ENCODE measurements at regions not wholly inside any gene's neighbourhood (a gene's known extent, or its start where the extent isn't known, plus 50 kb on each side); places are given as distances from the start of the nearest gene placed in this dataset.

DNA sequence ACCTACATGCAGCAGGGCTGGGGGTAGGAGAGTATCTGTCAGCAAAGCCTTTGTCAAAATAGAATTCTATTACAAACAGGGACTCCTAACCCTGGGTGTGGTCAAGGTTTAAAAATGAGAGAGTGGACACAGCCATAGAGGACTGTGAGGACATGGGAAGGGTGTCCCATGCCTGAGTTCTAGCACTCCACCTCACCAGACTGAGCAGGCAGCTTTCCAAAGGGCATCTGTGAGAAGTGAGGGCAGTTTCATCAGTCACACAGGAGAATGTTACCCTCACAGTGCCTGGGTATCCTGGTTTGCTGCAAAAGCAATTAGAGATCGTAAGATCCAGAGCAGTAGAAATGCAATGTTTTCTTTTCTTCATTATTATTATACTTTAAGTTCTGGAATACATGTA lies 174.9 kb upstream of the UBL3 start:
- Histone ChIP-seq H3K36me3 (replicated peaks; ENCODE audit: low read depth, low read length) (no peaks in the 10 kb centered on the region), H3K4me3 (ENCODE audit: low read length) (no peak overlapping the region), H3K9me3 (ENCODE audit: insufficient read depth, low read length) (no peaks in the 10 kb centered on the region), H4K20me1 (ENCODE audit: insufficient read depth, low read length) (no peaks in the 10 kb centered on the region), H3K4me1 (ENCODE audit: low read length) (peaks cover 23% of the 10 kb centered on the region), H3K79me2 (ENCODE audit: low read length) (no peaks in the 10 kb centered on the region), H3K9ac (ENCODE audit: low read length) (no peak overlapping the region), H3K27me3 (ENCODE audit: low read depth, low read length) (no peaks in the 10 kb centered on the region), H2AFZ (ENCODE audit: low read depth, low read length) (no peak overlapping the region), H3K27ac (ENCODE audit: low read length) (no peak overlapping the region), H3K4me2 (ENCODE audit: low read length) (no peak overlapping the region)
- TF ChIP-seq, protein P1, sequence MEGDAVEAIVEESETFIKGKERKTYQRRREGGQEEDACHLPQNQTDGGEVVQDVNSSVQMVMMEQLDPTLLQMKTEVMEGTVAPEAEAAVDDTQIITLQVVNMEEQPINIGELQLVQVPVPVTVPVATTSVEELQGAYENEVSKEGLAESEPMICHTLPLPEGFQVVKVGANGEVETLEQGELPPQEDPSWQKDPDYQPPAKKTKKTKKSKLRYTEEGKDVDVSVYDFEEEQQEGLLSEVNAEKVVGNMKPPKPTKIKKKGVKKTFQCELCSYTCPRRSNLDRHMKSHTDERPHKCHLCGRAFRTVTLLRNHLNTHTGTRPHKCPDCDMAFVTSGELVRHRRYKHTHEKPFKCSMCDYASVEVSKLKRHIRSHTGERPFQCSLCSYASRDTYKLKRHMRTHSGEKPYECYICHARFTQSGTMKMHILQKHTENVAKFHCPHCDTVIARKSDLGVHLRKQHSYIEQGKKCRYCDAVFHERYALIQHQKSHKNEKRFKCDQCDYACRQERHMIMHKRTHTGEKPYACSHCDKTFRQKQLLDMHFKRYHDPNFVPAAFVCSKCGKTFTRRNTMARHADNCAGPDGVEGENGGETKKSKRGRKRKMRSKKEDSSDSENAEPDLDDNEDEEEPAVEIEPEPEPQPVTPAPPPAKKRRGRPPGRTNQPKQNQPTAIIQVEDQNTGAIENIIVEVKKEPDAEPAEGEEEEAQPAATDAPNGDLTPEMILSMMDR (IDR thresholded peaks at IDR 0.05; ENCODE audit: low read depth, low read length): no peak
- TF ChIP-seq EZH2phosphoT487 (IDR thresholded peaks at IDR 0.05; ENCODE audit: low read depth): no peak

DNA sequence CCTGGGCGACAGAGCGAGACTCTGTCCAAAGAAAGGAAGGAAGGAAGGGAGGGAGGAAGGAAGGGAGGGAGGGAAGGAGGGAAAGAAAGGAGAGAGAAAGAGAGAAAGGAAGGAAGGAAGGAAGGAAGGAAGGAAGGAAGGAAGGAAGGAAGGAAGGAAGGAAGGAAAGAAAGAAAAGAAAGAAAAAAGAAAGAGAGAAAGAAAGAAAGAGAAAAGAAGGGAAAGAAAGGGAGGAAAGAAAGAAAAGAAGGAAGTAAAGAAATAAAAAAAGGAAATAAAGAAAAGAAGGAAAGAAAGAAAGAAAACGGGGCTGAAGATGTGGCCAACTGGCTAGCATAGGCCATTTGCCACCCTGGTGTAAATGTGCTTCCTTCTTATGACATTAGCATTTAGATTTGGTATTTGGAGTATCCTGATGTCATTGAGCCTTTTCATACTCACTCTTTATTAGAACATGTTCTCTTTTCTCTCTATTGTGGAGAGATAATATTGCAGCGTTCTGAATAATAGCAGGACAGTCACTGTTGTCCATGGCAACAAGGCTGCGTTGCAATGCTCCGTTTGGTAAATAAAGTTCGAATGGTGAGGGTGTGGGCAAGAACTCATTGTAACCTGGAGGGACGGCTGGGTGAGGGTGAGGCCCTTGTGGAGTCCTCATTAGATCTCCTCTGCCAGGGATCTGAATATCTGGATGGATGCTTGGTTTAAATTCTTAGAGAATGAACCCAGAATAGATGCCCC lies 173.9 kb upstream of the UBL3 start:
- Histone ChIP-seq H3K36me3 (replicated peaks; ENCODE audit: low read depth, low read length) (no peaks in the 10 kb centered on the region), H3K79me2 (ENCODE audit: low read length) (no peaks in the 10 kb centered on the region), H3K9me3 (ENCODE audit: insufficient read depth, low read length) (no peaks in the 10 kb centered on the region), H3K27me3 (ENCODE audit: low read depth, low read length) (peaks cover 6% of the 10 kb centered on the region; the same call in 1 of the 2 replicates), H3K9ac (ENCODE audit: low read length) (no peak overlapping the region), H3K27ac (ENCODE audit: low read length) (no peak overlapping the region), H3K4me1 (ENCODE audit: low read length) (peaks cover 23% of the 10 kb centered on the region), H2AFZ (ENCODE audit: low read depth, low read length) (no peak overlapping the region), H4K20me1 (ENCODE audit: insufficient read depth, low read length) (no peaks in the 10 kb centered on the region), H3K4me2 (ENCODE audit: low read length) (no peak overlapping the region), H3K4me3 (ENCODE audit: low read length) (no peak overlapping the region)
- TF ChIP-seq, protein P1 (IDR thresholded peaks at IDR 0.05; ENCODE audit: low read depth, low read length): no peak
- TF ChIP-seq EZH2phosphoT487 (IDR thresholded peaks at IDR 0.05; ENCODE audit: low read depth): no peak

GRCh38 chr13:30023196-30023895 lies 172.9 kb upstream of the UBL3 start:
- Histone ChIP-seq H2AFZ (ENCODE audit: low read depth, low read length) (no peak overlapping the region), H3K27ac (ENCODE audit: low read length) (no peak overlapping the region), H3K4me2 (ENCODE audit: low read length) (no peak overlapping the region), H3K9ac (ENCODE audit: low read length) (no peak overlapping the region), H3K9me3 (ENCODE audit: insufficient read depth, low read length) (no peaks in the 10 kb centered on the region), H3K79me2 (ENCODE audit: low read length) (no peaks in the 10 kb centered on the region), H4K20me1 (ENCODE audit: insufficient read depth, low read length) (no peaks in the 10 kb centered on the region), H3K27me3 (ENCODE audit: low read depth, low read length) (peaks cover 6% of the 10 kb centered on the region; the same call in 1 of the 2 replicates), H3K4me1 (ENCODE audit: low read length) (peaks cover 23% of the 10 kb centered on the region), H3K4me3 (ENCODE audit: low read length) (no peak overlapping the region), H3K36me3 (replicated peaks; ENCODE audit: low read depth, low read length) (no peaks in the 10 kb centered on the region)
- TF ChIP-seq, protein P1 (IDR thresholded peaks at IDR 0.05; ENCODE audit: low read depth, low read length): no peak
- no peak for TF ChIP-seq EZH2phosphoT487 (IDR thresholded peaks at IDR 0.05; ENCODE audit: low read depth)

GRCh38 chr13:30022796-30023195 lies 172.4 kb upstream of the UBL3 start:
- no peak overlapping the region for H3K27ac ChIP-seq (ENCODE audit: low read length)
- no peak overlapping the region for H3K9ac ChIP-seq (ENCODE audit: low read length)
- H3K4me2 ChIP-seq (ENCODE audit: low read length): no peak overlapping the region
- peaks cover 6% of the 10 kb centered on the region; the same call in 1 of the 2 replicates for H3K27me3 ChIP-seq (ENCODE audit: low read depth, low read length)
- no peaks in the 10 kb centered on the region for H3K79me2 ChIP-seq (ENCODE audit: low read length)
- no peaks in the 10 kb centered on the region for H3K36me3 ChIP-seq (replicated peaks; ENCODE audit: low read depth, low read length)
- H4K20me1 ChIP-seq (ENCODE audit: insufficient read depth, low read length): no peaks in the 10 kb centered on the region
- H3K4me3 ChIP-seq (ENCODE audit: low read length): no peak overlapping the region
- H2AFZ ChIP-seq (ENCODE audit: low read depth, low read length): no peak overlapping the region
- no peaks in the 10 kb centered on the region for H3K9me3 ChIP-seq (ENCODE audit: insufficient read depth, low read length)
- TF ChIP-seq, protein P1 (IDR thresholded peaks at IDR 0.05; ENCODE audit: low read depth, low read length): no peak
- TF ChIP-seq EZH2phosphoT487 (IDR thresholded peaks at IDR 0.05; ENCODE audit: low read depth): no peak
- H3K4me1 ChIP-seq (ENCODE audit: low read length): peaks cover 20% of the 10 kb centered on the region
